GM12865 (cell line): ENCODE measurements at regions not wholly inside any gene's neighbourhood (a gene's known extent, or its start where the extent isn't known, plus 50 kb on each side); places are given as distances from the start of the nearest gene placed in this dataset.

Source experiments
- DNase-seq: peaks from one replicate; pipeline ENCODE4 v3.0.0; 2010; ENCODE audit warnings: low read depth
- H3K4me3 ChIP-seq: 2 replicates; pipeline ENCODE4 v1.5.1; 2011; ENCODE audit warnings: mild to moderate bottlenecking, low read depth, low read length, control low read depth
- CTCF ChIP-seq: IDR thresholded peaks from 2 replicates; pipeline ENCODE4 v1.5.1; 2011; ENCODE audit warnings: low read length, control low read depth, low read depth, inconsistent platforms; ENCODE audit not compliant: insufficient read depth; ENCODE audit errors: missing control alignments

- no peak overlapping the region for H3K4me3 ChIP-seq
- no peak for DNase-seq
- TF ChIP-seq CTCF, result no peak
Observed at GRCh38 chr5:4832471-4832870, 307.7 kb upstream of the ADAMTS16 start.

- DNase-seq, result no peak
- TF ChIP-seq CTCF, result no peak
- H3K4me3 ChIP-seq, result no peak overlapping the region
Observed at GRCh38 chr5:4833104-4833738, 306.9 kb upstream of the ADAMTS16 start.

GRCh38 chr5:4837489-4838058 lies 302.6 kb upstream of the ADAMTS16 start:
- no peak overlapping the region for H3K4me3 ChIP-seq
- no peak for TF ChIP-seq CTCF

GRCh38 chr5:4845221-4845620 lies 294.9 kb upstream of the ADAMTS16 start:
- no peak overlapping the region for H3K4me3 ChIP-seq
- TF ChIP-seq CTCF, result no peak
- DNase-seq, result no peak

More at GRCh38 chr5:4837489-4838058, 302.6 kb upstream of the ADAMTS16 start:
- DNase-seq, result no peak

GRCh38 chr5:4847766-4848165 lies 292.4 kb upstream of the ADAMTS16 start:
- no peak overlapping the region for H3K4me3 ChIP-seq
- TF ChIP-seq CTCF, result no peak
- no peak for DNase-seq

- no peak for TF ChIP-seq CTCF
- no peak for DNase-seq
Observed at GRCh38 chr5:4855036-4855435, 285.1 kb upstream of the ADAMTS16 start.

GRCh38 chr5:4855880-4856279 lies 284.2 kb upstream of the ADAMTS16 start:
- TF ChIP-seq CTCF, result no peak
- DNase-seq, result no peak

More at GRCh38 chr5:4855036-4855435, 285.1 kb upstream of the ADAMTS16 start:
- no peak overlapping the region for H3K4me3 ChIP-seq

More at GRCh38 chr5:4855880-4856279, 284.2 kb upstream of the ADAMTS16 start:
- no peak overlapping the region for H3K4me3 ChIP-seq
